Upper lobe of left lung (tissue), 4 donors: ENCODE measurements at regions not wholly inside any gene's neighbourhood (a gene's known extent, or its start where the extent isn't known, plus 50 kb on each side); places are given as distances from the start of the nearest gene placed in this dataset.

Experiments
- CTCF ChIP-seq, 6 experiments: fragments of 450-650 bp in 4 of 6; fragments of 200-600 bp in 2 of 6; sonication (generic) in 2 of 6; IDR thresholded peaks; one replicate each; pipeline ENCODE4 v1.5.1; 2016 to 2019; ENCODE audit warnings: antibody characterized with exemption in 6 of 6
- POLR2A ChIP-seq, 4 donors: fragments of 450-650 bp; IDR thresholded peaks; one replicate each; pipeline ENCODE4 v1.5.1; 2016 to 2017; ENCODE audit warnings: antibody characterized with exemption in 4 of 4, mild to moderate bottlenecking in 2 of 4

GRCh38 chr11:13214276-13214675 lies 63.3 kb upstream of the BMAL1 start:
- TF ChIP-seq CTCF (IDR thresholded peaks at IDR 0.05) (no peak), POLR2A (IDR thresholded peaks at IDR 0.05) (no peak)
